NCI-H128 (cell line): ENCODE measurements at regions not wholly inside any gene's neighbourhood (a gene's known extent, or its start where the extent isn't known, plus 50 kb on each side); places are given as distances from the start of the nearest gene placed in this dataset.

Experiments used
- DNase-seq: peaks from one replicate; lab custom pipeline; 2025; ENCODE audit not compliant: unreplicated experiment; lab: John Stamatoyannopoulos, UW

- DNase-seq = no peak
These were observed 356.4 kb upstream of the GYPC start for GRCh38 chr2:126299469-126299976.

DNA sequence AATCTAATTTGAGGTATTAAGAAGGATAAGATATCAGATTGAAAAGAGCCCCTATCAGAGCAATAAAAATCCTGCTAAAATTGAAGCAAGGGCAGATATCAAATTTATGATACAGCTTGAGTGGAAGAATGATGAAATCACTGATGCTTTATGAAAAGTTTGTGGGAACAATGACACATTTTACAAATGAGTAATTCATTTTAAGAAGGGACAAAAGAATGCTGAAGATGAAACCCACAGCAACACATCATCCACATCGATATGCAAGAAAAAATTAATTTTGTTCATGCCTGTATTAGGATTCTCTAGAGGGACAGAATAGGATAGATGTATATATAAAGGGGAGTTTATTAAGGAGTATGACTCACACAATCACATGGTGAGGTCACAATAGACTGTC is 355.6 kb upstream of the GYPC start:
- DNase-seq = no peak

GRCh38 chr2:126302043-126302442 is 353.9 kb upstream of the GYPC start:
- no peak for DNase-seq

- no peak for DNase-seq
These were observed 352.8 kb upstream of the GYPC start for GRCh38 chr2:126303113-126303512.

DNA sequence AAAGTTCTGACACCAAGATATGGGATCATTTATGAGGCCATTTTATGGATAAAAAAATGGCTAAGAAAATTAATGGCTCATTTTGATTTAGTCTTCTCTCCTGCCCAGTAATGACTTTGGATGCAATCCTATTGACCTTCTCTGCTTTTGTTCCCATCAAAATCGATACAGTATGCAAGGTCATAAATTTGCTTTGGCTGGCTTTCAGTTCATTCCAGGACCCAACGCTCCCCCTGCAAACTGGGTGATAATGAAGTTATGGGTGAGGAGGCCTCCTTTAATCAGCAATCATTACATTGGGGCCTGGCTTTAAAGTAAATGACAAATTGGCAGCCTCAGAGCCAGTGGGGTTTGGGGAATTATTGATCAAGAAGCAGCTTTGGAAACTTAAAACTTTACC is 351.8 kb upstream of the GYPC start:
- DNase-seq = no peak

- DNase-seq = no peak
These were observed 349.4 kb upstream of the GYPC start for GRCh38 chr2:126306539-126306938.

- DNase-seq = no peak
These were observed 348.2 kb upstream of the GYPC start for GRCh38 chr2:126307740-126308139.

GRCh38 chr2:126309185-126309584 is 346.8 kb upstream of the GYPC start:
- no peak for DNase-seq

GRCh38 chr2:126312579-126312978 is 343.4 kb upstream of the GYPC start:
- no peak for DNase-seq

DNA sequence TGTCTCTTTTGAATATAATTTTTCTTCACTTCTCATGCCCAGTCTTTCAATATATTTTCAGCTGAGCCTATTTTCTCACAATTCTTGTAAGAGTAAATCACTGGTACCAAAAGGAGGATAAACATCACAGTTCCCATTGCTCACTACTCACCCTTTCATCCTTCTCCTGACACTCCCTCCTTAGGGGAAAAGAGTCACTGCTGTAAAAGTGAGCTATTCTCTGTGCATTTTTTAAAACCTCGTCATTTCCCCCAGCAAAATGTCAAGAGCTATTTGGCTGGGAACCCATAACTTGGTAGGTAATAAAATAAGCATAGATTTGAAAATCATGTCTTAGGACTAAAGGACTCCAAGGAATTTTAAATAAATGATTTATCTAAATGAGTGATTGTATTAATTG is 340.1 kb upstream of the GYPC start:
- no peak for DNase-seq

DNA sequence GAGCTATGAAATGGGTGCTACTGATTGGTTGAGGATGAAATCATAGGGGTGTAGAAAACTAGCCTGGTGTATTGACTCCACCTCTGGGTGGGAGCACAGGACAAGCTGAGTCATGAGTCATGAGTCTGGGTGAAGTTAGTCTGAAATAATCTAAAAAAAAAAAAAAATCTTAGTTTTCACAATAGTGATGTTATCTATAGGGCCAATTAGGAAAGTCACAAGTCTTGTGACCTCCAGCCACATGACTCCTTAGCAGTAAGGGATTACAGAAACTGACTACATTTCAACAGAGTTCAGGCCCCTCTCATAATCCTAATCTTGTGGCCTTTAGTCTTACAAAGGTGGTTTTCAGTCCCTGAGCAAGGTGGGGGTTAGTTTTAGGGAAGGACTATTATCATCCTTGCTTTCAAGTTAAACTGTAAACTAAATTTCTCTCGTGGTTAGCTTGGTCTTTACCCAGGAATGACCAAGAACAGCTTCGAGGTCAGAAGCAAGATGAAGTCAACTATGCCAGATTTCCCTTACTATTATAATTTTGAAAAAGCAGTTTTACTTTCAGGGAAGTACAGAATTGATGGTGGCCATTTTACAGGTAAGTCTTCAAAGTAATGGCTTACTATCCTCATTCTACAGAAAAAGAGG is 338.0 kb upstream of the GYPC start:
- no peak for DNase-seq

DNA sequence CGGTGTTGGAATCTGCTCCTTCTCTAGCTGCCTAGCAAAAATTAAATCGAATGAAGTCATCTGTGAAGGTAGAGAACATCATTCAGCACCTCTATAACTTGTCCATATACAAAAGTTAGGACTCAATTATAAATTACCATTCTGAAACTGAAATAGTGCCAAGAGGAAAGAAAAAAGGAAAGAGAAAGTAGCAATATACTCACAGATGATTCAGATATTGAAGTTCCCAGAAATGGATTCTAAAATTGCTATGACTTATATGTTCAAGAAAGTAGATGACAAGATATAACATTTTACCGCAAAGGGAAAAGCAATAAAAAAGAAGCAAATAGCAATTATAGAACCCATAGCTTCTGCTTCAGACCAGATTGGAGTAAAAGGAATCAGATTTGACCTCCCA is 333.6 kb upstream of the GYPC start:
- no peak for DNase-seq

GRCh38 chr2:126325202-126325601 is 330.8 kb upstream of the GYPC start:
- no peak for DNase-seq

DNA sequence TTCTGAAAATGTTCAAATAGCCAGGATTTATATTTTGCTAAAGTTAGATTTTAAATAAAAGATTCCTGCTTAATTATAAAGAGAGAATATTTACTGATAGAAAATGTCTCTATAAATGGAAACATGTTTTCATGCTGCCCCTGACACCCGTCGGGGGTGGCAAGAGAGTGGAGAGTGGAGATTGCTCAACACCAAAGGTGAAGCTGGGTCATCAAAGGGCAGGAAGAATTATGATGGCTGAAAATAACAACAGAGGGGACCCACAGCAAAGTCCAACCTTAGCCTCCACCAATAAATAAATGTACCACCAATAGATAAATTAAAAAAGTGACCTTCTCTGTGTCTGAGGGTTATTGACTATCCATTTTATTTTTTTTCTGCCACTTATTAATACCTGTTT is 326.8 kb upstream of the GYPC start:
- DNase-seq = no peak

DNA sequence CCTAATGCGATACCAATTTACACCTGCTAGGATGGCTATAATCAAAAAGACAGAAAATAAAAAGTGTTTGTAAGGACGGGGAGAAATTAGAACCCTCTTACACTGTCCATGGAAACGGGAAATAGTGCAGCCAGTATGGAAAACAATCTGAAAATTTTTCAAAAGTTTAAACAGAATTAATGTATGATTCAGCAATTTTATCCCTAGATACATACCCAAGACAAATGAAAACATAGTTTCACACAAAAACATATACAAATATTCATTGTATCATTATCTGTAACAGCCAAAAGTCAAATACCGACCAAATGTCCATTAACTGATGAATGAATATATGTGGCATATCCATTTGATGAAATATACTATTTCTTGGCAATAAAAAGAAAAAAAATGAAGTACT is 313.5 kb upstream of the GYPC start:
- no peak for DNase-seq

DNA sequence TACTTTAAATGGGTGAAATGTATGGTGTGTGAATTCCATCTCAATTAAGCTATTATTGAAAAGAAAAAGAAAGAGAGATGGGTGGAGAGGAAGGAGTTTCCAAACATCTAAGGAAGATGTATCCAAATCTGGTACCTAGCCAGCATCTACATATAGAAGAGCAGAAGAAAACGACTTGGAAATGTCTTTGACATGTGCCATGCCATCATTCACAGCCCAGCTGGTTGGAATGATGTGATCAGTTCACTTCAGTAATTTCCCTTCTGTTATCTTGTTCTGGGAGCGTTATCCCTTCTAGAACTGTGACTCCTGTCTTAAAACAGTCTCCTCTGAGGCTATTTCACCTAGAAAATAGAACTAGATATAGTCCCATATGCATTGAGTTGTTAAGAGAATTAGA is 312.8 kb upstream of the GYPC start:
- DNase-seq = no peak

DNA sequence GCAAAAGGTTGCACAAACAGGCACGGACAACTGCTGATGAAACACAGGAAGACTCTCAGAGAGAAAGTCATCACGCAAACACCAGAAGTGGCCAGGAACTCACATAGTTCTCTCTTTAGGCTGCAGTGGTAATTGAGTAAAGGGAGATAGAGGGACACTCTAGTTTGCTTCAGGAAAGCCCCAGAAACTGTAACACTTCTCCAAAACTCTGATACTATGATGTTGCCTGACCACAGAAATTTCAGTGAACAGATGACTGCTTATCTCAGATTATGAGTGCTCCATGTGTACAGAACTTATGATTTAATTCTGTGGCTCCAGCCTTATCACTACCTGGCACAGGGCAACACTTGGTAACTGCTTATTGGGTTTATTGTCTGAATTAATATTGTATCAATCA is 311.5 kb upstream of the GYPC start:
- no peak for DNase-seq

DNA sequence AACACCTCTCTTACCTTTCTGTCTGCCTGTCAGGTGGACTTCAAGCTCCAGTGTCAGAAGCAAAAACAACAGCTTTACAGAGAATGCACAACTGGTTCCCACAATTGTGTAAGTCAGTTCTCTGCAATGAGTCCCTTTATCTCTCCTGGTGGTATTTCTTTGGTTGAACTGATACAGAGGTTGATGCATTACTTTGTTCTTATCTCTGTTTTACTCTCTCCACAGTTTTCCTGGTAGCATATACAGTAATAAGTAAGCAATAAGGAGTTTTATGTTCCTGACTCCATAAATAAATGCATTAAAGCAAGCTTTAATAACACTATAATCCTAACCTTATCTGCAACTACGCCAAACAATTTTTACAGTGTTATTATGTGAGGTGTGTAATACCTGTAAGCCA is 310.3 kb upstream of the GYPC start:
- DNase-seq = no peak

DNA sequence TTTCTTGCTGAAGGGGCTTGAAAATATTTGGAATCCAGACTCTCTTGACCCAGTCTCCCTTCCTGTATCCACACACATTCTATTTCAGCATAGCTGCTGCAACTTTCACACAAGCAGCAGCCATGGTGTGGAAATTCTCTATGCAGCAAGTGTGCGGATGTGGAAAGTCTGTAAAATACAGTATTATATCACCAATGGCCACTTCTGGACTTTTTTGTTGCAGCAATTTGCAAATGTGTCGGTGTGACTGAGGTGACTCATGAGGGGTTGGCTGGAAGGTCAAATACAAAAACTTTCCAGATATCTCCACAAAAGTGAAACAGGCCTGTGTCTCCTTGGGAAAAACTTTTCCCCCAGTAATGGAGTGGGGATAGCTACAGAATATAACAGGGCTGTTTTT is 299.3 kb upstream of the GYPC start:
- no peak for DNase-seq

GRCh38 chr2:126358122-126358521 is 297.8 kb upstream of the GYPC start:
- DNase-seq = no peak

GRCh38 chr2:126359494-126359893 is 296.5 kb upstream of the GYPC start:
- DNase-seq = no peak

DNA sequence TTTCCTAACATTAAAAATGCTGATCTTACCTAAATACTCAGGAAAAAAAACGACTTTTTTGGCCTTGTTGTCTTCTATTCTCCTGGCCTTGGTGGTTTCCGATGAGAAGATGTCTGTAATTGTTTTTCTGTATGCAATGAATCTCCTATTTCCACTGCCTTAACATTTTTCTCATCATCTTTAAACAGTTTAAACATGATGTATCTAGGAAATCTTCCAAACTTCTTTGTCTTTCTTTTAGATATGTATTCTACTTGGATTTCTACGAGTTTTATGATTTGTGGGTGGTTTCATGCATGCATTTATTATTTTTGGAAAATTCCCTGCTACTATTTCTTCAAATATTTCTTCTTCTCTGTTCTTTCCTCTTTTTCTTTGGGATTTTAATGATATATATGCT is 288.6 kb upstream of the GYPC start:
- no peak for DNase-seq

- no peak for DNase-seq
These were observed 287.2 kb upstream of the GYPC start for GRCh38 chr2:126368758-126369157.
